ENCODE measurements at regions not wholly inside any gene's neighbourhood (a gene's known extent, or its start where the extent isn't known, plus 50 kb on each side); places are given as distances from the start of the nearest gene placed in this dataset.
A peak's percentile ranks its signal among the peaks of the same experiment; 100 is the strongest.

- no peak for DNase-seq
These were observed 167.9 kb downstream of the HRH4 start for GRCh38 chr18:24628326-24628725.

DNA sequence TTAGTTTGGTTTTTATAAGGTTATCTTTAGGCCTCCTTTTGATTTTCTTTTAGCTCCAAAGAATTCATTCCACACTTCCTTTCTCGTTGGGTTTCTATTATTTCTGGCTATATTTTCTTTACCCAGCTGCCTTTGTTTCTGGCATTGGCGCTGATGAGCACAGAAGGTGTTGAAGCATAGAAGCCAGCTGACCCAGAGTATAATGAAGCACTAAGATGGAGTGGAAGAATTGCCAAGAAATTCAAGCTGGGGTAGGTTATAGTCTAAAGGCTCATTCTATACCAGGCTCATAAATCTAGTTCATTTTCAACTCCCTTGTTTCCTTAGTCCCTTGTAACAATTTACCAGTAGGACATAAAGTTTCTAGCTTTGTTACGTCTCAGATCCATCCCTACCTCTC is 169.5 kb downstream of the HRH4 start:
- no peak for DNase-seq

- DNase-seq: peak; percentile 25
These were observed 170.0 kb downstream of the HRH4 start for GRCh38 chr18:24630346-24630880.

DNA sequence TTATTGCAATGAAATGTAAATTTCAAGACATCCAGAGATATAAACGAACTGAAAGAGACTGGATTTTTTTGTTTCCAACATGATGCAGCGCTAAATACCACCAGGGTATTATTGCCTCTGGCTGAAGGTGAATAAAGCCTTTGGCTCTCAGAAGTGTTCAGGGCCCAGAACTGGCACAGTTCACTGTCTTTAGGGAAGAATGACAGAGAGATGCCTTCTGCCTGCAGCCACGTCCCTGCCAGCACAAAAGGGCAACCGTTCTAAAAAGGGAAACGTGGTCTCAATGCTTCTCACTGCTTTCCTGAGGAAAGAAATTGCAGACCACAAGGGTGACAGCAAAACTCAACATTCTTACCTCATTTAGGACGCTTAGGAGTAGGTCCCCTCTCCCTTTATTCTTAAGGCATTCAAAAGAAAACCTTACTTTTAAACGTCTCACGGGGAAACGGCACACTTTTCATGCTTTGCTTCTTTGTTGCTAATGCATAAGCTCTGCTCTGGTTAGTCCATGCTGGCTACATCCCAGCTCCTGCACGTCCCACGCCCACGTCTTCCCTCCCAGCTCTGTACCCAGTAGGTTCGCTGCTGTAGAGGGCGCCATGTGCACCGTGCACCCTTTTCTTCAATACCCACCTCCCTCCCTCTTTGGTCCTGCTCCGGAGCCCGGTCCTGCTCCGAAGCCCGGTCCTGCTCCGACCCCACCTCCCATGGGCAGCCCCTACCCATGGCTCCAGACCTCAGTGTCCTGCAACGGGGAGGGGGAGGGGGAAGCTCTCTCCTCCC is 171.0 kb downstream of the HRH4 start:
- DNase-seq: peak; percentile 31

- DNase-seq: peak; percentile 99
These were observed 171.9 kb downstream of the HRH4 start for GRCh38 chr18:24632158-24632988.

DNA sequence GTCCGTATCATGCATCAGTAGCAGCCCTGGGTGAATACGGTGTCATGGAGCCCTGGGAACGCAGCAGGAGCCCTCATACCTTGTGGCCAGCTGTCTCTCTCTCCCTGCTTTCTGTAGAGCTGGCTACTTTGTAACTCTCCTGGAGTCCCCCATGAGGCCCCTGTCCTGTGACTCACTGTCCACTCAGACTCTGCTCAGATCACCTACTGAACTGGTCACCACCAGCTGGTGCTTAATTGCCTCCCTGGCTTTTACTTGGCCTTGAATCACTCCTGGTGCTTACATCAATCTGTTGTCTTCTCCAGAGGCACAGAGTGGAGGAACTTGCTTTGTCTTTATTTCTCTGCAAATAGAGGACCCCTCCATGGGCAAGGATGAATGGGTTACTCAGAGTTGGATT is 172.7 kb downstream of the HRH4 start:
- DNase-seq: peak; percentile 44

- DNase-seq: no peak
These were observed 189.1 kb downstream of the HRH4 start for GRCh38 chr18:24649571-24649970.

GRCh38 chr18:24651434-24651833 is 191.0 kb downstream of the HRH4 start:
- no peak for DNase-seq

DNA sequence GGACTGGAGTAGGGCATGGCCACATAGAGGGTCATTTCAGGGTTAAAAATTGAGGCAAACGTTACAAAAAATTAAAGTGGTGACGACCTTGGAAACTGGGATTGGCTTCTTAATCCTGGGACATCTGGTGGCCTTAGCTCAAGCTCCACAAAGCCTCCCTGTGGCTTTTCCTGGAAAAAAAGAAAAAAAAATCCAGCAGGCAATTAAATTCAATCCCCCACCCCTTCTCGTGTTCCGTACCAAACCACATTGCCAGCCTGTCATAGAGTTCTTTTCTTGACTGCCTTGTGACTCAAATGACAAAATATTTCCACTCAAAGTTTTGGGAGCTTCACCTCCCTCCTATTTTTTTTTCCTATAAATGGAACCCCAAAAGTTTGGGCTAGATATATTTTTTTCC is 195.6 kb downstream of the HRH4 start:
- peak; percentile 93 for DNase-seq

GRCh38 chr18:24656551-24657443 is 196.4 kb downstream of the HRH4 start:
- peak; percentile 93 for DNase-seq

- peak; percentile 39 for DNase-seq
These were observed 197.0 kb downstream of the HRH4 start for GRCh38 chr18:24657444-24657842.

- DNase-seq: no peak
These were observed 197.9 kb downstream of the HRH4 start for GRCh38 chr18:24658302-24658701.

- no peak for DNase-seq
These were observed 199.6 kb downstream of the HRH4 start for GRCh38 chr18:24659827-24660720.

DNA sequence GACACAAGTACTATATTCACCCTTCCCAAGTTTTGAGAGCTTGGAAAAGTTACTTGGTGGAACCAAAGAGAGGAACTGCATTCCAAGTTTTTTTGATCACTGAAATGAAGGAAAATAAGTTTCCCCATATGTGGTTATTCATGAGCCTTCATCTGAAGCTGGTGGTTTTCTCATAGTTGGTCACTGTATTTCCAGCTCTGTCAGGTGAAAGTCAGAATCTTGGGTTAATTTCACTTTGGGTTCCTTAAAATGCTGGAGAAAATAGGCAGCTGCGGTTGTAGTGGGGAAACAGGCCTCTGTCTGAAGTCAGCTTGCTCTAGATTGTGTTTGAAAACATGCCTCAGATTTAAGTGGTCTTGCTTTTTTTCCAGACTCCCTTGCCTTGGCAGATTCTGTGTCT is 200.5 kb downstream of the HRH4 start:
- DNase-seq: no peak

- peak; percentile 43 for DNase-seq
These were observed 202.0 kb downstream of the HRH4 start for GRCh38 chr18:24662412-24662821.

- DNase-seq: no peak
These were observed 202.6 kb downstream of the HRH4 start for GRCh38 chr18:24663026-24663425.

DNA sequence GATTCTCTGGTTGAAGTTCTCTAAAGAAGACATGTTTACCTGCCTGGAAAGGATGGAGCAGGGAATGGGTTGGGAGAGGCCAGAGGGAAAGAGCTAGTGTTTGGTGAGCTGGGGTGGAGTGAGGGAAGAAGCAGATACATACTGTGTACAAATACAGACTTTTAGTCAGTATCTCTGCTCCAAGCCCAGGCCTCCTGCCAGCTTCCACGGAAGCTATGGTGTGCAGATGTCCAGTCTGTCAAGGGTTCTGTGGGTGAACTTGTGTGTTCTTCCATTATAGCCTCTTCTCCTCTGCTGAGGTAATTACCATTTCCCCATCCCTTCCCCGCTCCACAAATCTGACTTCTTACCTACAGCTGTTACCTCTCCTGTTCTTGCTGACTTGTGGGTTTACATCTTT is 208.6 kb downstream of the HRH4 start:
- no peak for DNase-seq

DNA sequence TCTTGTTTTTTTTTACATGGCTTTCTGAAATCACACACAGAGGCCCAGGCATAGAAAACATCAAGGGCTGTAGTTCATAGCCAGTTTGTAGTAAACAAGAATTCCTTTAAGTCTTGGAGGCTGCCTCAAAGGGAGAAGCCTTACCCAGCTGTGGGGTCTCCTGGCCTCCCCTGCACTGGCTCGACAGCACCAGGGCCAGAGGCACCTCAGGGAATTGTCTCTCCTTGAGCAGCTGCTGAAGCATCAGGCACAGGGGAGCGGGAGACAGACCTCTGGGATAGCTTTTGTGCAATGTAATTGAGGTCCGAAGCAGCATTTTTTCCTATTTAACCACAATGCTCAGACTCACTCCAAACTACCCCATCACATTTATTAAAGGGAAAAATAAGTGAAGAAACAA is 209.1 kb downstream of the HRH4 start:
- peak; percentile 37 for DNase-seq

DNA sequence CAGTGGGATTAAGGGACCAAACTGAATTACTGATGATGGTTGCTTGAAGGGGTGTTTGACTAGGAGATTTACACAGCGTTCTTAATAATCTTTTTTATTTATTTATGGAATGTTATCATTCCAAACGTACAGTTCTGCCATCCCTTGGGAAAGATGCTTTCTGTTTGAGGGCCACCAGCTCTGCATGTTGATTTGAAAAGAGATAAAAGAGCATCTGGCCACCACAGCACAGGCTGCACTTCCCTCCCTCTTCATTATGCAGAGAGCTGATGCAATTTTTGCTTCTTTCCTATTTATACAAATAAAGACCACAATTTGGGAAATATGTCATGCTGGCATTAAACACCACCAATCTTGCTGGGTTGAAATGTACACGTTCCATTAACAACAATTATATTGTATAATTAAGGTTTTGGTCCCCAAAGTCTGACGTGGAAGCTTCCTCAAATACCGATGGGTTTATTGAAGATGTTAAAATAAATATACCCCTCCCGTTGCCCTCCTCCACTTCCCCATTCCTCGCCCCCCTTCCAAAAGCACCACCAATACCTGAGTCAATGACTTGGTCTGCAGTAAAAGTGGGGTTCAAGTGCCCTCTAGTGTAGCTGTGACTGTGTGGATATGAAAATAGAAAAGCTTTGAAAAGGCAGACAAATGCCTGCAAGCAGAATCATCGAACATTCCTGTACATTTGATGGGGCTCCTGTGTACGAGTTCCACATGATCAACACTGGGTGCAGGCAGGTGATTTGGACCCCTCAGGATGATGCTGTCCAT is 211.9 kb downstream of the HRH4 start:
- peak; percentile 64 for DNase-seq

DNA sequence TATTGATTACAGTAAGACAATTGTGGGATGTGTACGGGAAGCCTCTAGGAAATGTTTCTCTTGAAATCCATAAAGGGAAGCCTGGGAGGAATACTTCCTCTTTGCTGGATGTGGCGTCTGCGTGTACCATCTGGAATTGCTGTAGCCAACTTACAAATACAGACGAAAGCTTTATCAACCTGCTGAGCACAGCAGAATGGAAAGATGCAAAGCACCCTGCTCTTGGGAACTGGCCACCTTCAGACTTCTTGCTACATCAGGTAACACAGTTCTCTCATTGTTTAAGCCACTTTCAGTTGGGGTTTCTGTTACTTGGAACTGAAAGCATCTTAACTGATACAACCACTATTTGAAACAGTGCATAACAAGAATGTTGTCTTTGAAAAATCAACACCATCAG is 213.8 kb downstream of the HRH4 start:
- no peak for DNase-seq

DNA sequence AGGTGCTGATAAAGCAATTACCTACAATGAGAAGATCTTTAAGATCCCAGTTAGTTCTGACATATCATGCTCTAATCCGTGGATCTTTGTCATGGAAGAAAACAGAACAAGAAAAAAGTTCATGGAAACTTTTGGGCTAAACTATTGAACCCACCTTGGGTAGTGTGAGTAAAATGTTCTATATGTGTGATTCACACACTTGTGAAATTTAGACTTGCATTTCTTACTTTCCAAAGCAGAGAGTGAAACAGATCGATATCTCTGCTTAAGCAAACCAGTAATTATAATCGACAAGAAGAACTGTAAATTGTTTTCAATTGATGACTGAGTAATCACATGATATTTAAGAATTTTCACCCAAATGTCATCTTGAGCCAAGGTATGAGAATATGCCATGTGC is 214.2 kb downstream of the HRH4 start:
- DNase-seq: no peak
